Stomach (tissue), 4 donors: ENCODE measurements at regions not wholly inside any gene's neighbourhood (a gene's known extent, or its start where the extent isn't known, plus 50 kb on each side); places are given as distances from the start of the nearest gene placed in this dataset.

Experiments
- CTCF ChIP-seq, 7 experiments: fragments of 450-650 bp in 4 of 7; fragments of 200-600 bp in 3 of 7; sonication (generic) in 3 of 7; IDR thresholded peaks; one replicate each; pipeline ENCODE4 v1.5.1; 2016 to 2019; ENCODE audit warnings: antibody characterized with exemption in 7 of 7, control low read depth in 2 of 7, mild to moderate bottlenecking in 1 of 7
- EP300 ChIP-seq: sonication (generic); formaldehyde crosslinking; IDR thresholded peaks from one replicate; pipeline ENCODE4 v1.6.1; 2017; ENCODE audit warnings: antibody characterized with exemption
- POLR2A ChIP-seq, 4 donors: fragments of 450-650 bp; IDR thresholded peaks; one replicate each; pipeline ENCODE4 v1.6.1; 2016; ENCODE audit warnings: antibody characterized with exemption in 4 of 4, control low read depth in 2 of 4, mild to moderate bottlenecking in 1 of 4, moderate library complexity in 1 of 4

- no peak for TF ChIP-seq CTCF (IDR thresholded peaks at IDR 0.05)
- no peak for TF ChIP-seq EP300
- TF ChIP-seq POLR2A (IDR thresholded peaks at IDR 0.05), result no peak
Measured at GRCh38 chr3:87397211-87397610, 120.8 kb upstream of the POU1F1 start.
